NCI-H1417 (cell line): ENCODE measurements at regions not wholly inside any gene's neighbourhood (a gene's known extent, or its start where the extent isn't known, plus 50 kb on each side); places are given as distances from the start of the nearest gene placed in this dataset.

Experiments used
- DNase-seq, 3 experiments: peaks; one replicate each; lab custom pipeline; 2025; lab: John Stamatoyannopoulos, UW

DNA sequence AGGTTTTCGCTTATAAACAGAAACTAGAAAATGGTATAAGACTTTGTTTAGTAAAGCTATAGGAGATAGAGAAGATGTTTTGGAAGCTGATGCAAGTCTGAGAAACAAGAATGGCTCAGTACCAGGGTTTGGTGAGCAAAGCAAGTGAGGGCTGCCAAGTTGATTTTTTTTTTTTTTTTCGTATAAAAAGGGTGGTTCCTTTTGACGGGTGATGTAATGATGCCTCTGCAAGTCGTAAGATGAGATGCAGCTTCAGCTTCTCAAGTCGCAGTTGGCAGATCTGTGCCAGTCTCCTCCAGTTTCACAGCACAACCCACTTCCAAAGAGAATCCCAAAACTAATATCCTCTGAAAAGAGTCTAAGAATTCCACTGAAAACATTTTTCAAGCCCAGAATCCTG, 252.8 kb upstream of the CDH4 start:
- DNase-seq, result no peak

DNA sequence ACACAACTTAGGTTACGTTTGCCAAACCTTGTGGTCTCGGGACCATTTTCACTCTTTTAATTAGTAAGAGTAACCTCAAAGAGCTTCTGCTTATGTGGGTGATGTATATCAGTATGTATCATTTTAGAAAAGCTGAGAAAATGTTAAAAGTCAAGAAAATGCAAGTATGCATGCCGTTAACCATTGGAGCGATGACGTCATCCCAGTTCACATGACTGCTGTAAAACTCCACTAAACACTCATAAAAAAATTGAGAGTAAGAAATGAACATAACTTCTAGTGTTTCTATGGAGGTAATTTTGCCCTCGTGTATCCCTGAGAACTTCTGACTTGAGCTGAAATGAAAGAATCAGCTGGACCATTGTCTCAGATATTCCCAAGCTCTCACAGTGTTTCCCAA, 250.0 kb upstream of the CDH4 start:
- DNase-seq, result no peak

DNA sequence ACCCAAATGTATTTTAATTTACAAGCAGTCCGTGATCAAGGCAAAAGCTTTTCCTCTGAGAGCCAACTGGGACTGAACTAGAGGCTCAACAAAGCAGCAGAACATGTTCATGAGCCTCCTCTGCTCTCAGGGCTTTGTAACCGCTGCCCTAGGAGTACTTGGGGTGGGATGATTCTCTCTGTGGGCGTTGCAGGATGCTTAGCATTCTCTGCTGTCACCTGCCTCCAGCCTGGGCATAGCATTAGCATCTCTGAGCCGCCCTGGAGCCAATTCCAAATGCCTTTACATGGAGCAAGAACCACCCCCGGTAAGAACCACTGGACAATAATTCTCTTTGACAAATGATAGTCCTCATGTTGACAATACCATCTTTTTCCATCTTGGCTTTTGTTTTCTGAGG, 237.6 kb upstream of the CDH4 start:
- peak in 1 of 3 experiments; percentile 25 for DNase-seq

DNA sequence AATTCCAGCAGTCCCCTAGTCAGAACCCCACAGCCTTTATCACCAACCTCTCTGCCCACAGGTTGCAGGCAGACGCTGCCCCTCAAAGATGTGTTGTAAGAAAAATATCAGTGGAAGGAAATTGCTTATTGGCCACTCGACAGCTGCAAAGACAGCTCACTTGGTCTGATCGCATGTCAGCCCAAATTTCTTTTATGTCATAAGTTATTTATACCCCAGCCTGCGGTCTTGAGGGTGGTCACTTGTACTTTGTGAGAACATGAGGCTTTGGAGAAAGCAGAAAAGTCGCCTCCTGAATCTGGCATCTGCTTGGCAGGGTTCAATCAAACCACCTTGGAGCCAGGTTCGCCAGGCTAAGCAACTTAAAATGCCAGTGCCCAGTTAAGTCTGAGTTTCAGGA, 236.5 kb upstream of the CDH4 start:
- DNase-seq, result no peak

DNA sequence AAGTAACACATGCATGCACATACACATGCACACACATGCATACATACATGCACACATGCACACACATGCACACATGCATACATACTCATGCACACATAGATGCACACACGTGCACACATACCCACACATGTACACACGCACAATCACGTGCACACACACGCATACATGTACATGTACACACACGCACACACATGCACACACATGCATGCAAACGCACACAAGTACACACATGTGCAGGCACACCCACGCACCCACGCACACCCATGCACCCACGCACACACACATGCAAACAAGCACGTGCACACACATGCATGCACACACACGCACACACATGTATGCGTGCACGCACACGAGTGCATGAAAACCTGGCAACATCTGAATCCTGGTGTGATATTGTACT, 232.7 kb upstream of the CDH4 start:
- no peak for DNase-seq

DNA sequence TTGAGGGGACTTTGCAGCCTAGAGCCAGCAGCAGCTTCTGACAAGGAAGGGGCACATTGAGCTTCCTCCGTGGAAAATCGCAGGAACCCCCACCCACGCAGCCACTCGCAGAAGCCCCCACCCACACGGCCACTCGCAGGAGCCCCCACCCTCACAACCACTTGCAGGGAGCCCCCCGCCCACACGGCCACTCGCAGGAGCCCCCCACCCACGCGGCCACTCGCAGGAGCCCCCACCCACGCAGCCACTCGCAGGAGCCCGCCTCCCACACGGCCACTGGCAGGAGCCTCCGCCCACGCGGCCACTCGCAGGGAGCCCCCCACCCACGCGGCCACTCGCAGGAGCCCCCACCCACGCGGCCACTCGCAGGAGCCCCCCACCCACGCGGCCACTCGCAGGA, 228.4 kb upstream of the CDH4 start:
- DNase-seq, result no peak

DNA sequence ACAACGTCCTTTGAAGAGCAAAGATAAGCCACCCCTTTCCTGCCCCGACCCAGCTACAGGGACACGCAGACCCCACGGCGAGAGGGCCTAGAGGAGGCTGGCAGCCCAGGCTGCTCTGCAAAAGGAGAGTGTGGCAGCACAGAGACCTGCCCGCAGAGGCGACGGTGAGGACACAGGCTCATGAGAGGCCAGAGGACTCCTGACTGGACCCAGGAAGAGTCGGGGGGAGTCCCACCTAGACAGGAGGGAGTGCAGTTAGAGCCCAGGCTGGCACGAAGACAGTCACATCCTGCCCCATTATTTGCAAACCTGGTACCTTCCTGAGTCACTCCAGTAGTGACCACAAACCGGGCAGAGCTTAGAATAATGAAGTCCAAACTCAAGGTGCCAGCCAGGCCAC, 227.7 kb upstream of the CDH4 start:
- DNase-seq, result no peak

DNA sequence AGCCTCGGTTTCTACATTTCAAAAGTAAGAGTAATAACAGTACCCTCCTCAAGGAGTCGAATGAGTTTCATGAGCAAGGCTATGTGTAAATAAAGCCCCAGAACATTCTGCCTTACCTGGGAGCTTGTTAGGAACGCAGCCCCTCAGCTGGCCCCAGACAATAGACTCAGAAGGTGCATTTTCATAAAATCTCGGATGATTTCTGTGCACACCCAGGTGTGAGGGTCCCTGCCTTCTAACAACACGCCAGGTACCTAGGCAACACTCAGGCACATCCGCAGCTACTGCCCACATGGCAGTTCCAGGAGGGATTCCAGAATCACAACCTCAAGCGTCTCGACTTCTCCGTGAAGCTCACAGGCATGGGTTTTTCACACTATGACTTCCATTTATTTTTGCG, 226.5 kb upstream of the CDH4 start:
- no peak for DNase-seq

DNA sequence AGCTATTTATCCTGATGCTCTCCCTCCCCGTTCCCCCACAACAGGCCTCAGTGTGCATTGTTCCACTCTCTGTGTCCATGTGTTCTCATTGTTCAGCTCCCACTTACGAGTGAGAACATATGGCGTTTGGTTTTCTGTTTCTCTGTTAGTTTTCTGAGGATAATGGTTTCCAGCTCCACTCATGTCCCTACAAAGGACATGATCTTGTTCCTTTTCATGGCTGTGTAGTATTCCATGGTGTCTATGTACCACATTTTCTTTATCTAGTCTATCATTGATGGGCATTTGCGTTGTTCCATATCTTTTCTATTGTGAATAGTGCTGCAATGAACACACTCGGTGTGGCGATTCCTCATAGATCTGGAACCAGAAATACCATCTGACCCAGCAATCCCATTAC, 225.9 kb upstream of the CDH4 start:
- no peak for DNase-seq

DNA sequence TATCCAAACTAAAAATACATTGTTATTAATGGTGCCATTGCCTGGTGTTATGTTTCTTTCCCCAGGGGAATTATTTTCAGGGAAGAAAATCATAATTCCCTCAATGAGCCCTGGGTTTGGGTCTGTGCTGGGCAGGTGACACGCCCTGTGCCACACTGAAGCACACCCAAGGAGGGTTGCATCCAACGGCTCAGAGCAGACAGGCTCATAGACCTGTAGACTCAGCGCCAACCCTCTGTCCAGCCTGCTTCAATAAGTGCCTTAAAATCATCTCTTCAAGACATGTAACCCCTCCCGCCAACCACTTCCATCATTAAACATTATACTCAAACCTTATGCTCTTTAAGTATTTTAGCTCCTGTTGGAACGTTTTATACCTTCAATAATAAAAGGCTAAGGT, 225.3 kb upstream of the CDH4 start:
- no peak for DNase-seq

DNA sequence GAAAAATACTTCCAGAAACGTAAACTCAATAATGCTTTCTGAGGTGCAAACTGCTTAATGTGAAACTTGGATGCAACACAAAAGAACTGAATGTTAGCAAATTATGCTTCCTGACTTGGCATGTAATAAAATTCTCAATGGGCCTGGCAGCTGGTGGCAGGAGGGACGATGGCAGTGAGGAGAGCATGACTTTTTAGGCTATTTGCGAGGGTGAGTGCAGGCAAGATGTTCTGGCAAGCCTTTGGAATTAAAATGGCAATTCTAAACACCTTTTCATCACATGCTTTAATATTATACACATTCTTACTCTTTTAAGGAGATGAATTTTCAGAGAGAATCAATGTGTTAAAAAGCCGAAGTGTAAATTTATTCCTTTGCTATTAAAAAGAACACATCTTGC, 224.8 kb upstream of the CDH4 start:
- DNase-seq, result no peak

DNA sequence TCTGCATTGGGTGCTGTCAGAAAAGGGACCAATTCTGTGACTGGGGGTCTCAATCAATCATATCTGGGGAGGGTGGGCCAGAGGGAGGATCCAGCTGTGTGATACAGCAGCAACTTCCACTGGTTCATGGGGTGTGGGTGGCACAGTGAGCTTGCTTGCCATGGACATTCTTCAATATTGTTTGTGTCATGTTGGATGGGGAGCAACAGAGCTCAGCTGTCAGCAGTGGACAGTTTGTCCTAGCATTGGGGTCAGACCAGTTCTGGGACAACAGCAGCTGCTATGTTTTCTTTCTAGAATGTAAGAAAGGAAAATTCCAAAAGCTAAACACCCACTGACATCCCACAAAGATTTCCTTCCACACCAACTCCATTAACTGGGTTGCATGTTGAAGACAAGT, 221.9 kb upstream of the CDH4 start:
- DNase-seq, result no peak

DNA sequence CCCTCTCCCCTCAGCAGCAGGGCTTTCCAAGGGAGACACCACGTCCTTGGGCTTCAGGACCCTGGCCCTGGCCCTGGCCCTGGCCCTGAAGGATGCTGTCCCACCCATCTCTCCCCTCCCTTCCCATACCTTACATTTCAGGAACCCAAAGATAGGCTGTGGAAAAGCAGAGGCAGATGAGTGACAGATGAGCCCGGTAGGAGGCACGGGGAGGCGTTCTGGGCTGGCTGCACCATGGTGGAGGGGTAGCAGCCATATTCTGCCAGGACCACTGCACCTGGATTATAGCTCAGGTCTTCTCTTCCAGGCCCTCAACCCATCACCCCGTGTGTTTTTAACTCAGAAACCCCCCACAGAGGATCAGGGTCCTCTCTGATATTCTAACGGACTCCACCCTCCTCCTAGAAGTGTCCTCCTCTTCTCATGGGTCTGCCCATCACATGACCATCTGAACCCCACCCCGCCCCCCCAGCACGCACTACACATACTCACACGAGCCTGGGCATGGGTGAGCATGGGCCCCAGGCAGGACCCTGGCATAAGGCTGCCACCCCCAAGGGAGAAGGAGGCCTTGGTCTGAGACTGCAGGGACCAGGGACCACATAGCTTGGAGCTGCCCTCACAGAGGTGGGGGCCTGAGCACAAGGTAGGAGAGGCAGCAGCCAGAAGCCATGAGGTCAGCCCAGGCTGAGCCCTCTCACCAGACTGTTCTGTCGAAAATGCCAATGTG, 220.8 kb upstream of the CDH4 start:
- DNase-seq, result no peak

DNA sequence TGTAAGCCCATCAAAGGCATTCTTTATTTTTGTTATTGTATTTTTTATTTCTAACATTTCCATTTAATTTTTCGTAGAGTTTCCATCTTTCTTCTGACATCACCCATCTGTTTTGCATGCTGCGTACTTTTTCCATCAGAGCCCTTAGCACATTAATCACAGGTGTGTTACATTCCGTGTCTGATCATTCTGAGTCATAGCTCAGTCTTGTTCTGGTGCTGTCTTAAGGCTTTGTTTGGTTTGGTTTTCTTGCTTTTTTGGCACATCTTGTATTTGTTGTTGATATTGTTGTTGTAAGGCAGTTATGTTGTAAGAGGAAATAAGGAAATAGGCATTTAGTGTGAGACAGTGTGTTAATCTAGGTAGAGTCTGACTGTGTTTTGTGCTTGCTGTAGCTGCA, 214.6 kb upstream of the CDH4 start:
- no peak for DNase-seq

DNA sequence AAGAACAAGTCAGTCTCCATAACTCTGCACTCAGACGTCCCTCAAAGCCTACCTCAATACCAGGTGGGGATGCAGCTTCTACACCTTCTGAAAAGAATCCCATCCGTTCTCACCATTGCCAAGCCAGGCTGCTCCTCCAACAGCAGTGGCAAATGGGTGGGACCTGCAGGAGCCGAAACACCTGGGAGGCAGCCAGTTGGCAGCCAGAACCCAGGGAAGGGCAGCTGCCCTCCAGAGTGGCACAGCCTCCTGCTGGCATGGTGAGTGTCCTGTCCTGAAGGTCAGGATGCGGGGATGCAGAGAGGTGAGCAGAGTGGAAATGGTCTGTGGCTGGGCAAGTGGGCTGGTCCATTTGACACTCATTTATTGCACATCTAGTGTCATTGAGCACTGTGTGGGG, 210.6 kb upstream of the CDH4 start:
- no peak for DNase-seq

DNA sequence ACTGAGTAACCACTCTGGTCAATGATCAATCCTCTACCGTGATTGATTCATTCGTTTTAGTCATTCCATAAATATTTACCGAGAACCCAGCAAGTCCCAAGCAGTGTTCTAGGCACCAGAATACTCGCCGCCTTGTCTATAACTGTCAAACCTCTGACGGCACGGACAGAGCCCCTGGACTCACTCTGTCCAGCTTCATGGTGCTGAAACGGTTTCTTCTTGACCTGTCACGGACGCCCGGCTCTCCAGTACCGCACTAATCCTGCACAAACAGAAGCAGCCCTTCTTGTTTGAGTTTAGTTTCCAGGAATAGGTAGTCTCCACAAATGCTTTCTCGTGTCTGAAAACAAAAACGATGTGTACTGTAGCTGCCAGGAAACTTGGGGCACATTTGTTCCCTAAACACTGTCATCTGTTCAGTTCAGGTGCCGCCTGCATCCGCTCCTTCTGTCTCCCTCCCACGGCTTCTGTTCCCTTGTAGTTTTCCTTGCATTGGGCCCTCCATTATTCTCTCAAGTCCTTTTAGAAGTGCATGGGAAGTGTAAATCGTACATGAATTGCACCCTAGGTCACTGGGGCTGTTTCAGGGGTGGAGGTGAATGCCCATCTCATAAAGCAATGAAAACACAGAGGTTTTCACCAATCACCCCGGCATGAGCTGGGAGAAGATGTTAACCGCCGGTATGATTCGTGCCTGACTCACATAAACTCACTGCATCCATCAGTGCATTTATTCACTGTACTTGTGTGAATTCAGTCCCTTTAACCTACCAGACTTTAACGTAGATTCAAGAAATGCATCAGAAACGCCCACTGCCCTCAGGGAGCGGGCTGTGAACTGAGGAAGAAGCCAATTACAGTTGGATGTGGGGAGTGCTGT, 209.3 kb upstream of the CDH4 start:
- DNase-seq, result no peak

DNA sequence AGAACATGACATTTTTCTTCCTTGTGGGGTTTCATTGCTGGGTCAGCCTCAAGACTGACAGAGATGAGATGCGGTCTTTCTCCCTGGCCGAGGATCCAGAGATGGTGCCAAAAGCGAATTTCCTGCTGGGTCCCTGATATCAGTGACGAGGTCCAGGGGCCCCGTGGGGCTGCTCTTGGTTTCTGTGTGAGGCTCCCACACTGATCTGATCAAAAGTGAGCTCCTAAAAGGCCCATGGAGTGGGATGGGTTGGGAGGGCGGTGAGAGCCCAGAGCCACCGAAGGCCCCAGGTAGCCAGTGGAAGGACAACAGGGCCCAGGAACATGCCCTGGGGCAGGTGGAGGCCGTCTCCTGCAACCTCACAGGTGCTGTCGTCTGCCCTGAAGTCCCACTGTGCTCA, 208.4 kb upstream of the CDH4 start:
- no peak for DNase-seq

DNA sequence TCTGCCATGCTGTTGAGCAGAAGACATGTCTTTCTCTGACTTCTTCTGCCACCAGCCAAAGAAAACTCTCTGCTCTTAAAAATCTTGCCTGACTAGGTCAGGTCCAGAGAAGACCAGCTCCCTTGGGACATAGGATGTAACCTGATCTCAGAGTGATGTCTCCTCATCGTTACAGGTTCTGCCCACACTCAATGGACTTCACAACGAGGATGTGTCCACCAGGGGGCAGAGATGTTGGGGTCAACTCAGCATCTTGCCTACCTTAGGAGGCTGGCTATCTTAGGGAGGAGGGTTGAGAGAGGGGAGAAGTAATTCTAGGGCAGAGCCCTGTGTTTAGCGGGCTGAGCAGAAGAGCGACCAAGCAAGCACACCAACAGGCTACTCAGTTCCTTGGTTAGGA, 207.6 kb upstream of the CDH4 start:
- DNase-seq, result no peak

DNA sequence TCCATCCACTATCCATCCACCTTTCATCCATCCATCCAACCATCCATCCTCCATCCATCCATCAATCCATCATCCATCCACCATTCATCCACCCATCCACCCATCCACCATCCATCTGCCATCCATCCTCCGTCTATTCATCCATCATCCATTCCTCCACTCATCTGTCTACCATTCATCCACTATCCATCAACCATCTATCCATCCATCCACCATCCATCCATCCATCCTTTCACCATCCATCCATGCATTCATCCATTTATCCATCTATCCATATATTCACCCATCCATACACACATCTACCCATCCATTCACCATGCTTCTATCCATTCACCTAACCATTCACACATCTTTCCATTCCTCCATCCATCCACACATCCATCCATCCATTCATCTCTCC, 207.0 kb upstream of the CDH4 start:
- DNase-seq, result no peak

DNA sequence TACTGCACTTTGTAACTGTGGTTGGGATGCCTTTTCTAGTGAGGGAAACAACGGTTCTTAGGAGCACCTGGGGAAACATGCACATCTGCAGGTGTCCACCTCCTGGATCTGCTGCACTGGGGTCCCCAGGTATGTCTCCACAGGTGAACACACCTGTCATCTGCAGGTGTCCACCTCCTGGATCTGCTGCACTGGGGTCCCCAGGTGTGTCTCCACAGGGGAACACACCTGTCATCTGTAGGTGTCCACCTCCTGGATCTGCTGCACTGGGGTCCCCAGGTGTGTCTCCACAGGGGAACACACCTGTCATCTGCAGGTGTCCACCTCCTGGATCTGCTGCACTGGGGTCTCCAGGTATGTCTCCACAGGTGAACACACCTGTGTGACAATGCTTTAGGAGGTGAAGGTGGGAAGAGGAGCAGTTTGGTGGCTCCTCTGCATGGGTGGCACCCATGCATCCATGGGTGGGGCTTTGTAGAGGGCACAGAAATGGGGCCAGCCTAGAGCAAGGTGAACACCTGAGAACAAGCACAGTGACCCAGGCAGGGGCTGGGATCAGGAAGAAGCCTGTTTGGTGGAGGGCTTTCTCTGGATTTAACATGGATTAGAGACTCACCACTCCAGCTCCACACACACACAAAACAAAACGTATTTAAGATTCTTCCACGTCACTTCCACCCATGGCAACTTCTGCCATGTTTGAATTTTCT, 206.0 kb upstream of the CDH4 start:
- no peak for DNase-seq

DNA sequence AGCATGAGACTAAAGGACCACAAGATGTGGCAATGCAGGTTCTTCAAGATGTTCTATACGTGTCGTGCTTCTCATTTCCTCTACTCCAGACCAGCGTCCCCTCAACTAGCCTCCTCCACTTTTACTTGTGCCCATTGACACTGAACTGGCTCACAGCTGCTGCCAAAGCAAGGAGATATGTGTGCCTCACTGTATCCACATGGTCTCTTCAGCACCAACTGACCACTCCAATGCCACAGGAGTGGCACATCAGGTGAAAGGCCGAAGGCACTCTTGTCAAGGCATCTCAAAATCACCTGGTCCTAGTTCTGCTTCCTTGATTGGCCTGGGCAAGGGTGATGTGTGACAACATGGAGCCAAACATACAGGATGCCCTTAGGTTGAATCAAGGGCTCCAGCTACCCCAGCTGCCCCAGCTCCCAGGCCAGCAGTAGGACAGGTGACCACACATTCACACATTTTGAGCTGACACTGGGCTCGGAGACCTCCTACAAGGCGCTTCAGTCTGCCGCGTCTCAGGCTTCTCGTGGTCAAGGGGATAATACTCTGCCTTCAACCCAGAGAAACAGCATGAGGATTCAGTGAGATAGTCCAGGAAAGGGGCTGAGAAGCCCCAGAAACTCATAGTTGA, 205.2 kb upstream of the CDH4 start:
- no peak for DNase-seq

DNA sequence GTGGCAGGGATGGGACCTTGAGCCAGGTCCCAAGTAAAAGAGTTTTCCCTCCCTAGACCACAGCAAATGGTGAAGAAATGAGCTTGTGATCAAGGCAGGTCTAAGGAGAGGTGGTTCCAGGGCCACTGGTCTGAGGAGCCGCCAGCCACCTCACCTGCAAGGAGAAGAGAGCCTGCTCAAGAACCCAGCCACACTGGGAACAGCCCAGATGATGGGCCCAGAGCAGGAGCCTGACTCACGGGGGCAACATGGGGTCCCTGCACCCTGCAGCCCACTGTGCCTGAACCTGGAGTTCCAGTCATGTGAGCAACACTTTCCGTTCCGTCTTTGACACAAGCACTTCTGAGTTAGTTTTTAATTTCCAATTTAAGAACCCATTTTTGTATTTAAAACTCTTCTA, 204.5 kb upstream of the CDH4 start:
- DNase-seq, result no peak

DNA sequence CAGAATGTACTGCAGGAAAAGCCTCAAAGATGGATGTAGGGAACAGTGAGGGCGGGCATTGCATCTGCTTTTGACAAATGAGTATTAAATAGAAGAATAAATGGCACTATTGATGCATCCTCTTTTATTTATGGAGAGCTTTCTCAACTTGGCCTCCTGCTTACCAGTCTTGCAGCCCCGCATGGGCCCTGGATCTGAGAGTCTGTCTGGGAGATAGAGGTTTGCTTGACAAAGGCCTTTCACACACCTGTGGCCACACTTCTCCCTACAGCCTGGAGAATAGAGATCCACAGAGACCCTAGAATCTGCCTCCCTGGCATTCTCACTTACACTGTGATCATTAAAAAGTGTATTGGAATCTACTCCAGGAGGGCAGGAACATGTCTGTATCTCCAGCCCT, 203.8 kb upstream of the CDH4 start:
- no peak for DNase-seq
